HCT116 (cell line): ENCODE measurements at regions not wholly inside any gene's neighbourhood (a gene's known extent, or its start where the extent isn't known, plus 50 kb on each side); places are given as distances from the start of the nearest gene placed in this dataset.

Source experiments
- ATAC-seq: fragments of 200-7000 bp; cut with Tn5 transposase; 2 replicates; pipeline ENCODE4 v1.9.1; 2020; ENCODE audit warnings: mild to moderate bottlenecking, moderate library complexity
- BruUV-seq: library from RNA; stranded (reverse); fragments of 400-500 nt; replicated peaks from 2 replicates; lab custom pipeline; 2021; lab: Mats Ljungman, UMichigan
- CTCF ChIA-PET: fragments of 300-600 bp; sonication (Branson Sonifier 250); formaldehyde crosslinking; loops from one replicate; lab custom pipeline; 2021; ENCODE audit warnings: antibody characterized with exemption; lab: Charles Lee
- POLR2A ChIA-PET: fragments of 300-600, 350-600 bp; sonication (Branson Sonifier 250); formaldehyde crosslinking; loops from one replicate; lab custom pipeline; 2021; ENCODE audit warnings: antibody characterized with exemption; lab: Charles Lee
- RAD21 ChIA-PET, 2 experiments: fragments of 300-600 bp; sonication (Branson Sonifier 250); formaldehyde crosslinking; loops; one replicate each; lab custom pipeline; 2023; ENCODE audit warnings: low total read pairs in 2 of 2; ENCODE audit not compliant: uncharacterized antibody in 2 of 2, unreplicated experiment in 2 of 2, low non-redundant PET in 1 of 2; lab: Charles Lee
- DNase-seq: peaks from one replicate; pipeline ENCODE4 v3.0.0-alpha.2; 2010; ENCODE audit warnings: low read depth, low spot score
- H2AFZ ChIP-seq: fragments of 200-600 bp; shearing (Covaris generic), sonication (generic); 2 replicates; pipeline ENCODE4 v1.6.1; 2017; ENCODE audit warnings: low read depth, mixed run types, mixed read lengths, antibody characterized with exemption, low read length; ENCODE audit not compliant: poor library complexity, severe bottlenecking
- H3K27ac ChIP-seq: 2 replicates; pipeline ENCODE4 v1.5.1; 2012; ENCODE audit warnings: low read depth, low read length
- H3K27me3 ChIP-seq: fragments of 200-600 bp; sonication (generic); 2 replicates; pipeline ENCODE4 v1.6.1; 2016; ENCODE audit warnings: mixed run types, low read length, mixed read lengths; ENCODE audit not compliant: insufficient read depth
- H3K36me3 ChIP-seq, 2 experiments: fragments of 200-500 bp in 1 of 2; fragments of 200-600 bp in 1 of 2; sonication (Bioruptor generic) in 1 of 2; sonication (generic) in 1 of 2; 2 replicates each; pipeline versions ENCODE4 v1.5.1 to v1.6.1; 2014 to 2016; ENCODE audit warnings: low read length in 2 of 2, inconsistent platforms in 1 of 2, mixed read lengths in 1 of 2, mixed run types in 1 of 2; ENCODE audit not compliant: insufficient read depth in 2 of 2, control insufficient read depth in 1 of 2
- H3K4me1 ChIP-seq, 2 experiments: fragments of 200-600 bp in 1 of 2; sonication (generic) in 1 of 2; 2 replicates each; pipeline versions ENCODE4 v1.5.1 to v1.6.1; 2012 to 2017; ENCODE audit warnings: low read length in 2 of 2, inconsistent platforms in 1 of 2, mild to moderate bottlenecking in 1 of 2, mixed read lengths in 1 of 2, mixed run types in 1 of 2, moderate library complexity in 1 of 2; ENCODE audit not compliant: insufficient read depth in 2 of 2, control insufficient read depth in 1 of 2
- H3K4me2 ChIP-seq: fragments of 200-600 bp; sonication (generic); 2 replicates; pipeline ENCODE4 v1.6.1; 2017; ENCODE audit warnings: mixed run types, low read length, mixed read lengths
- H3K4me3 ChIP-seq, 2 experiments: fragments of 200-600 bp in 1 of 2; sonication (generic) in 1 of 2; replicated peaks in 1 of 2; 2 replicates each; pipeline ENCODE4 v1.5.1; 2011 to 2016; ENCODE audit warnings: low read length in 2 of 2, control low read depth in 1 of 2, low read depth in 1 of 2, mild to moderate bottlenecking in 1 of 2, mixed read lengths in 1 of 2, mixed run types in 1 of 2
- H3K79me2 ChIP-seq: fragments of 200-600 bp; sonication (generic); 2 replicates; pipeline ENCODE4 v1.6.1; 2017; ENCODE audit warnings: mild to moderate bottlenecking, mixed run types, low read length, moderate library complexity, mixed read lengths; ENCODE audit not compliant: insufficient read depth
- H3K9ac ChIP-seq: fragments of 200-600 bp; sonication (generic); 2 replicates; pipeline ENCODE4 v1.6.1; 2016; ENCODE audit warnings: low read length, mixed read lengths
- H3K9me2 ChIP-seq: fragments of 200-600 bp; sonication (generic), shearing (Covaris generic); 2 replicates; pipeline ENCODE4 v1.6.1; 2017; ENCODE audit warnings: mixed run types, mild to moderate bottlenecking, moderate library complexity; ENCODE audit not compliant: insufficient read depth
- H3K9me3 ChIP-seq, 2 experiments: fragments of 200-500 bp in 1 of 2; fragments of 200-600 bp in 1 of 2; sonication (Bioruptor generic) in 1 of 2; sonication (generic) in 1 of 2; 2 replicates each; pipeline ENCODE4 v1.6.1; 2014 to 2017; ENCODE audit warnings: low read length in 2 of 2, mixed read lengths in 2 of 2, inconsistent platforms in 1 of 2, low read depth in 1 of 2, mild to moderate bottlenecking in 1 of 2, mixed run types in 1 of 2, moderate library complexity in 1 of 2; ENCODE audit not compliant: control insufficient read depth in 1 of 2, insufficient read depth in 1 of 2
- H4K20me1 ChIP-seq: fragments of 200-600 bp; sonication (generic), shearing (Covaris generic); 2 replicates; pipeline ENCODE4 v1.6.1; 2017; ENCODE audit warnings: mixed run types, mild to moderate bottlenecking, moderate library complexity; ENCODE audit not compliant: insufficient read depth
- ATF3 ChIP-seq: IDR thresholded peaks from 2 replicates; pipeline ENCODE4 v1.6.1; 2012
- CBX3 ChIP-seq: IDR thresholded peaks from 2 replicates; pipeline ENCODE4 v1.6.1; 2012; ENCODE audit warnings: low read depth
- CTCF ChIP-seq, 3 experiments: fragments of 200-600 bp in 1 of 3; sonication (generic) in 1 of 3; IDR thresholded peaks in 2 of 3; conservative IDR thresholded peaks in 1 of 3; 2 replicates each; pipeline ENCODE4 v1.5.1; 2012 to 2017; ENCODE audit warnings: low read depth in 2 of 3, low read length in 2 of 3, antibody characterized with exemption in 1 of 3, borderline replicate concordance in 1 of 3, control low read depth in 1 of 3, mild to moderate bottlenecking in 1 of 3, mixed read lengths in 1 of 3, mixed run types in 1 of 3, moderate library complexity in 1 of 3; ENCODE audit not compliant: insufficient read depth in 1 of 3
- EGR1 ChIP-seq: IDR thresholded peaks from 2 replicates; pipeline ENCODE4 v1.6.1; 2012; ENCODE audit warnings: low read depth
- POLR2A ChIP-seq: IDR thresholded peaks from 2 replicates; pipeline ENCODE4 v1.7.0; 2011; ENCODE audit warnings: borderline replicate concordance; ENCODE audit not compliant: insufficient read depth, insufficient read length; ENCODE audit errors: extremely low read depth
- REST ChIP-seq: IDR thresholded peaks from 2 replicates; pipeline ENCODE4 v1.6.1; 2012; ENCODE audit warnings: low read depth
- SRF ChIP-seq: IDR thresholded peaks from 2 replicates; pipeline ENCODE4 v1.6.1; 2012; ENCODE audit warnings: low read depth
- YY1 ChIP-seq: IDR thresholded peaks from 2 replicates; pipeline ENCODE4 v1.6.1; 2011; ENCODE audit warnings: low read length, low read depth, moderate library complexity, mild to moderate bottlenecking; ENCODE audit not compliant: insufficient replicate concordance; ENCODE audit errors: extremely low read depth
- ZBTB33 ChIP-seq: IDR thresholded peaks from 2 replicates; pipeline ENCODE4 v1.6.1; 2011; ENCODE audit warnings: mild to moderate bottlenecking, low read length, moderate library complexity; ENCODE audit not compliant: insufficient replicate concordance; ENCODE audit errors: extremely low read depth
- ZFX ChIP-seq: fragments of 450-650 bp; IDR thresholded peaks from 2 replicates; pipeline ENCODE4 v1.6.1; 2017
- intact Hi-C: fragments of 100-400 bp; cut with micrococcal nuclease; formaldehyde crosslinking; loops from 2 replicates; pipeline ENCODE4 v1.10.0; 2022

GRCh38 chrX:125132274-125132673, 187.4 kb upstream of the TEX13C start:
- Histone ChIP-seq H3K36me3 (no peaks in the 10 kb centered on the region), H3K4me3 (no peak overlapping the region), H3K9me2 (no peaks in the 10 kb centered on the region), H3K4me2 (no peak overlapping the region), H3K4me1 (no peaks in the 10 kb centered on the region), H3K27ac (no peak overlapping the region), H3K27me3 (no peaks in the 10 kb centered on the region), H2AFZ (no peak overlapping the region), H3K9me3 (no peaks in the 10 kb centered on the region), H3K9ac (no peak overlapping the region), H3K79me2 (no peaks in the 10 kb centered on the region), H4K20me1 (no peaks in the 10 kb centered on the region)
- no peak for ATAC-seq
- CTCF ChIA-PET, result no interaction called here
- intact Hi-C loops, result no loop called here
- DNase-seq, result no peak
- RAD21 ChIA-PET, result no interaction called here
- TF ChIP-seq EGR1 (no peak), CTCF (IDR thresholded peaks at IDR 0.05 in 2 of 3, conservative IDR thresholded peaks at IDR 0.05 in 1 of 3; ENCODE audit: borderline replicate concordance in 1 of 3, insufficient read depth in 1 of 3, low read depth in 2 of 3, low read length in 2 of 3) (peak in 1 of 3 experiments; percentile 24; a peak in 1 of 6 replicates), ATF3 (no peak)
- POLR2A ChIA-PET, result no interaction called here
- no TSS peak for BruUV-seq

- no peaks in the 10 kb centered on the region for H3K4me1 ChIP-seq
- no peaks in the 10 kb centered on the region for H3K27me3 ChIP-seq
- no TSS peak for BruUV-seq
- POLR2A ChIA-PET, result no interaction called here
- H3K9me3 ChIP-seq, result no peaks in the 10 kb centered on the region
- RAD21 ChIA-PET, result no interaction called here
- DNase-seq, result no peak
- H2AFZ ChIP-seq, result no peak overlapping the region
- no peak overlapping the region for H3K27ac ChIP-seq
- no peak overlapping the region for H3K4me3 ChIP-seq
- H3K79me2 ChIP-seq, result no peaks in the 10 kb centered on the region
- CTCF ChIA-PET, result no interaction called here
- no peaks in the 10 kb centered on the region for H4K20me1 ChIP-seq
- H3K4me2 ChIP-seq, result no peak overlapping the region
- H3K9ac ChIP-seq, result no peak overlapping the region
- ATAC-seq, result no peak
- H3K9me2 ChIP-seq, result no peaks in the 10 kb centered on the region
- intact Hi-C loops, result no loop called here
- no peaks in the 10 kb centered on the region for H3K36me3 ChIP-seq
- TF ChIP-seq SRF, result no peak
- TF ChIP-seq REST, result no peak
- TF ChIP-seq YY1, result no peak
- TF ChIP-seq POLR2A, result no peak
- TF ChIP-seq EGR1, result no peak
- no peak for TF ChIP-seq ZBTB33
- no peak for TF ChIP-seq CBX3
- TF ChIP-seq ZFX, result no peak
Measured at GRCh38 chrX:125137521-125137920, 182.2 kb upstream of the TEX13C start.
